ENCODE measurements at regions not wholly inside any gene's neighbourhood (a gene's known extent, or its start where the extent isn't known, plus 50 kb on each side); places are given as distances from the start of the nearest gene placed in this dataset.

DNA sequence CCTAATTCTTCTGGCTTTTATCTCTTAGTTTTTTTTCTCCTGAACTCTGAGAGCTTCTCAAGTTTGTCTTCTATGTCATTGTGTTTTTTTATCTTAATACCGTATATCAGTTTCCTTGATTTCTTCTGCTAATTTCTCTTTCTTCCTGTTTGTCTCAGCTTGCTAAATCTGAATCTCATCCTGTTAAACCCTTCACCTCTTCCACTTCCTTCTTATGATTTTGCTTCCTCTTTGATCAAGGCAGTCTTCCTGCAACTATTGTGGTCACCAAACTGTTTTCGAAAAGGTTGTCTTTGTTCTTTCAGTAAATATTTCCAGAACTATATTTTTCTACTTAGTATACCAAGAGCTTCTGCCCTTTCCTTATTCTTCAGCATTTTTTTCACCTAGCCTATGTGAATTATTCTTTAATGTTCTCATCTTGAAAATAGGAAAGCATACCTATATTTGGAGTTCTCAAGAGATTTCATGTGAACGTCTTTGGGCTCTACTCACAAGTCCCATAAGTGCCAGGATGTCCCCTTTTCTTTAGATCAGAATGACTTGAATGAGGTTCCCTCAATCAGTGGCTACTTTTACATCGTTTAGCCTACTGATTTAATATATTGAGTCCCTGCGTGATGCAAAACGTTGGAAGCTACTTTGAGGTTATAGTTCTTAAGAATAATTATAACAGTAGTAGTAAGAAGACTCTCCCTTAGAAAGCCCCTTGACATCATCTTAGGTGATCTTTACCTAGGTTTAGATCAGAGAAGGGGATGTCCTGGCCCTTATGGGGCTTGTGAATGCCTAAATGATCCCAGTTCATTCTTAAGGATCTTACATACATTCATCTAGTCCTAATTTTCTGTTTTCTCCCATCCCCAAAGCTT is 415.4 kb upstream of the AUTS2 start:
- DNase-seq (ENCODE audit: low read depth), result no peak
- H3K4me3 ChIP-seq (ENCODE audit: low read depth, low read length), result no peak overlapping the region
- TF ChIP-seq CTCF (conservative IDR thresholded peaks at IDR 0.05; ENCODE audit: low read depth, low read length), result no peak

GRCh38 chr7:69184339-69184738 is 413.9 kb upstream of the AUTS2 start:
- DNase-seq (ENCODE audit: low read depth), result no peak
- TF ChIP-seq CTCF (conservative IDR thresholded peaks at IDR 0.05; ENCODE audit: low read depth, low read length), result no peak
- H3K4me3 ChIP-seq (ENCODE audit: low read depth, low read length), result no peak overlapping the region

GRCh38 chr7:69185170-69185569 is 413.1 kb upstream of the AUTS2 start:
- TF ChIP-seq CTCF (conservative IDR thresholded peaks at IDR 0.05; ENCODE audit: low read depth, low read length), result no peak
- DNase-seq (ENCODE audit: low read depth), result no peak
- no peak overlapping the region for H3K4me3 ChIP-seq (ENCODE audit: low read depth, low read length)

GRCh38 chr7:69186974-69187373 is 411.3 kb upstream of the AUTS2 start:
- no peak overlapping the region for H3K4me3 ChIP-seq (ENCODE audit: low read depth, low read length)
- no peak for DNase-seq (ENCODE audit: low read depth)
- TF ChIP-seq CTCF (conservative IDR thresholded peaks at IDR 0.05; ENCODE audit: low read depth, low read length), result no peak

DNA sequence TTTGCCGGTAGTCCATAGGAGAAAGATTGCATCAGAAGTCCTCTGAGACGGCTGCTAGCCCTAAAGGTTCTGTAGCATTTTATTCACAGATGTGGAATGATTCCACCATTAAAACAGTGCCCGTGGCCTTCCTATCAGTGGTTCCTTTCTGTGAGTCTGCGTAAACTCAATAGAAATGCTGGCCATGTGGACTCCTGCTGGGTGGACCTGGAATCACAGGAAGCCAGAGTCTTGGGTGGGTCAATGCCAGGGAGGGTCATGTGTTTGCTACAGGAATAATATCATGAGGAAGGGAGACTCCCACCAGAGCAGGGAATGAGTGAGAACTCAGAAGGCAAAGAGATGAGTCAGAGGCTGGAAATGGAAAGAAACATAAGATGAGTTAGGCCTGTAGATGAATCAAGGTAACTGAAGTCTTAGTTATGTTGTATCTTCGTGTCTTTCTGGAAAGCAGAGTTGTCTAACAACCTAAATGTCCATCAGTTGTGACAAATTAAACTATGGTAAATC is 410.4 kb upstream of the AUTS2 start:
- no peak for DNase-seq (ENCODE audit: low read depth)
- no peak for TF ChIP-seq CTCF (conservative IDR thresholded peaks at IDR 0.05; ENCODE audit: low read depth, low read length)
- no peak overlapping the region for H3K4me3 ChIP-seq (ENCODE audit: low read depth, low read length)

DNA sequence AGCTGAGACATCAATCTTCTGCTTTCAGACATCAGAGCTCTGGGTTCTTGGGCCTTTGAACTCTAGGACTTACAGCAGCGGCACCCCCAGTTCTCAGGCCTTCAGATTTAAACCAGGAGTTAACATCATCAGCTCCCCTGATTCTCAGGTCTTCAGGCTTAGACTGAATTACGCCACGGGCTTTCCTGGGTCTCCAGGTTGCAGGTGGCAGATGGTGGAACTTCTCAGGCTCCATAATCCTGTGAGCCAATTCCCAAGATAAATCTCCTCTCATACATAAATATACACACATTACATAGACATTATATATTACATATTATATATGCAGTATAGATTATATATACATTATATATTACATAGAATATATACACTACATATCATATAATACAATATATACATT is 408.9 kb upstream of the AUTS2 start:
- no peak for TF ChIP-seq CTCF (conservative IDR thresholded peaks at IDR 0.05; ENCODE audit: low read depth, low read length)
- DNase-seq (ENCODE audit: low read depth), result no peak
- no peak overlapping the region for H3K4me3 ChIP-seq (ENCODE audit: low read depth, low read length)

DNA sequence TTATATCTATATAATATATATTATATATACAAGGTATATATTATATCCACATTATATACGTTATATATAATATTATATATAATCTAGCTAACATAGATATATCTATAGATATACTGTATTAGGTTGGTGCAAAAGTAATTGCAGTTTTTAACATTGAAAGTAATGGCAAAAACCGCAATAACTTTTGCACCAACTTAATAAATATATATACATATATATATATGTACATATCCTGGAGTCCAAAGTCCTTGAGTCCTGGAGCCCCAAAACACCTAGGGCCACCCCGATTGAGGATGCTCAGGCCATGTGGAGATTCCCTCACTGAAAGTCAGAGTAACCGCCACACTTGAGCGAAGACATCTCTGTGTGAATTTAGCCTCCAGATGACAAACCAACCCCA is 408.2 kb upstream of the AUTS2 start:
- no peak overlapping the region for H3K4me3 ChIP-seq (ENCODE audit: low read depth, low read length)
- no peak for DNase-seq (ENCODE audit: low read depth)
- no peak for TF ChIP-seq CTCF (conservative IDR thresholded peaks at IDR 0.05; ENCODE audit: low read depth, low read length)

All from epithelial cell of proximal tubule (primary cell).